ENCODE measurements at regions not wholly inside any gene's neighbourhood (a gene's known extent, or its start where the extent isn't known, plus 50 kb on each side); places are given as distances from the start of the nearest gene placed in this dataset.

DNA sequence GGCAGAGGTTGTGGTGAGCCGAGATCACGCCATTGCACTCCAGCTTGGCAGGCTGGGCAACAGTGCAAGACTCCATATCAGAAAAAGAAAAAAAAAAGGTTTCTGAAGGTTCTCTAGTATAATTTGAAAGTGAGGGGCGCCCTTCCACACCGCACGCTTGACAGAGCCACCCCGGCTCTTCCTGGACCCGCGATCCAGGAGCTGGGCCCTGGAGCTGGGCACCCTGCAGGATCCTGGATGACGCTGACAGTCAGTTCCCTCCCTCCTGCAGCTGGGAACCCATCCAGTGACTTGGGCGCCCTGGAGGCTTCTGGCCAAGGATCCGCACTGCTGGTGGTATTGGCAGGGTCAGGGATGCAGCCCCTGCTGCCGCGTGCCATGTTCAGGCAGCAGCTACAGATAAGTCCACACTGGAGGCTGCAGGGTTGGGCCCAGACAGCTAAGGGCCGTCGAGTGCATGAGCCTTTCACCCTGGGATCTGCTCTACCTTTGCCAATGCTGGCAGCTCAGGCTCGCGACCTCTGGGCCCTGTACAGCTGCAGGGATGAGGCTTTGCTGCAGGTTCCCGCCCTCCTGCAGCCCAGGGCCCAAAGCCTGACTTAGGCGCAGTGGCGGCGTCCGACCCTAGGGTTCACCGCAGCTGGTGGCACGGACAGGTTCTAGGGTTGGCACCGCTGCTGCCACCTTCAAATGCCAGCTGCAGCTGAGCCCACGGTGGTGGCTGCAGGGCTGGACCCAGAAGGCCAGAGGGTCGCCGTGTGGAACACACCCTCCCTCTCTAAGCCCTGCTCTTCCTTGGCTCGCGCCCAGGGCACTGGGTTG lies 110.2 kb downstream of the OR13A1 start:
- FAIRE-seq (no peak), DNase-seq (ENCODE audit: low read depth, low spot score) (no peak)
- BruUV-seq (replicated peaks), result no TSS peak
- dilution Hi-C loops (cut with MboI; ENCODE audit: extremely low pct_ligation_motif_present, low sequenced_read_pairs), result no loop called here
- no peaks in the 10 kb centered on the region for H3K9me3 ChIP-seq (replicated peaks; ENCODE audit: control insufficient read depth, insufficient read depth, low read length)
- no peaks in the 10 kb centered on the region for H3K27me3 ChIP-seq (ENCODE audit: control insufficient read depth in 2 of 2, insufficient read depth in 2 of 2, low read length in 2 of 2)
- no peak overlapping the region for H3K4me2 ChIP-seq (ENCODE audit: insufficient read depth, low read length)
- TF ChIP-seq, protein P1, sequence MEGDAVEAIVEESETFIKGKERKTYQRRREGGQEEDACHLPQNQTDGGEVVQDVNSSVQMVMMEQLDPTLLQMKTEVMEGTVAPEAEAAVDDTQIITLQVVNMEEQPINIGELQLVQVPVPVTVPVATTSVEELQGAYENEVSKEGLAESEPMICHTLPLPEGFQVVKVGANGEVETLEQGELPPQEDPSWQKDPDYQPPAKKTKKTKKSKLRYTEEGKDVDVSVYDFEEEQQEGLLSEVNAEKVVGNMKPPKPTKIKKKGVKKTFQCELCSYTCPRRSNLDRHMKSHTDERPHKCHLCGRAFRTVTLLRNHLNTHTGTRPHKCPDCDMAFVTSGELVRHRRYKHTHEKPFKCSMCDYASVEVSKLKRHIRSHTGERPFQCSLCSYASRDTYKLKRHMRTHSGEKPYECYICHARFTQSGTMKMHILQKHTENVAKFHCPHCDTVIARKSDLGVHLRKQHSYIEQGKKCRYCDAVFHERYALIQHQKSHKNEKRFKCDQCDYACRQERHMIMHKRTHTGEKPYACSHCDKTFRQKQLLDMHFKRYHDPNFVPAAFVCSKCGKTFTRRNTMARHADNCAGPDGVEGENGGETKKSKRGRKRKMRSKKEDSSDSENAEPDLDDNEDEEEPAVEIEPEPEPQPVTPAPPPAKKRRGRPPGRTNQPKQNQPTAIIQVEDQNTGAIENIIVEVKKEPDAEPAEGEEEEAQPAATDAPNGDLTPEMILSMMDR (IDR thresholded peaks at IDR 0.05; ENCODE audit: extremely low read depth in 1 of 2, insufficient read depth in 1 of 2, low read depth in 1 of 2, low read length in 2 of 2), result no peak
- TF ChIP-seq MYC (IDR thresholded peaks at IDR 0.05; ENCODE audit: low read depth, low read length) (no peak), GATA2 (IDR thresholded peaks at IDR 0.05; ENCODE audit: insufficient read depth, insufficient read length, low read depth, low read length) (no peak), POLR2A (IDR thresholded peaks at IDR 0.05; ENCODE audit: low read depth, low read length) (no peak), JUN (IDR thresholded peaks at IDR 0.05; ENCODE audit: borderline replicate concordance, insufficient read depth, insufficient read length, low read depth) (no peak), EZH2 (IDR thresholded peaks at IDR 0.05; ENCODE audit: borderline replicate concordance, low read depth, low read length, severe bottlenecking) (no peak), POLR2AphosphoS5 (IDR thresholded peaks at IDR 0.05; ENCODE audit: insufficient read depth, low read depth, low read length) (no peak), FOS (IDR thresholded peaks at IDR 0.05; ENCODE audit: borderline replicate concordance, insufficient read depth, low read length) (no peak)
- TF ChIP-seq, protein P2, sequence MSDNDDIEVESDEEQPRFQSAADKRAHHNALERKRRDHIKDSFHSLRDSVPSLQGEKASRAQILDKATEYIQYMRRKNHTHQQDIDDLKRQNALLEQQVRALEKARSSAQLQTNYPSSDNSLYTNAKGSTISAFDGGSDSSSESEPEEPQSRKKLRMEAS (IDR thresholded peaks at IDR 0.05; ENCODE audit: insufficient read depth, insufficient read length), result no peak
- H3K36me3 ChIP-seq (ENCODE audit: control insufficient read depth in 2 of 2, extremely low read depth in 1 of 2, insufficient read depth in 2 of 2, low read length in 2 of 2), result no peaks in the 10 kb centered on the region
- no peaks in the 10 kb centered on the region for H3K79me2 ChIP-seq (ENCODE audit: control insufficient read depth, insufficient read depth, low read length)
- intact Hi-C loops (cut with micrococcal nuclease), result no loop called here
- H3K4me3 ChIP-seq (replicated peaks in 1 of 3; ENCODE audit: insufficient read depth in 1 of 3, low read depth in 1 of 3, low read length in 3 of 3), result no peak overlapping the region
- H3K27ac ChIP-seq (ENCODE audit: insufficient read depth, low read depth, low read length), result no peak overlapping the region
- POLR2A ChIA-PET, result no interaction called here
- H2AFZ ChIP-seq (ENCODE audit: low read depth, low read length), result no peak overlapping the region
- no peaks in the 10 kb centered on the region for H3K9me1 ChIP-seq (replicated peaks; ENCODE audit: control insufficient read depth, extremely low read depth, insufficient read depth, low read length)
- no peaks in the 10 kb centered on the region for H3K4me1 ChIP-seq (ENCODE audit: control insufficient read depth, extremely low read depth, insufficient read depth, low read length)
- no peaks in the 10 kb centered on the region for H4K20me1 ChIP-seq (replicated peaks; ENCODE audit: control insufficient read depth, extremely low read depth, insufficient read depth, low read length)
- H3K9ac ChIP-seq (replicated peaks; ENCODE audit: extremely low read depth, insufficient read depth, low read length), result no peak overlapping the region
- CTCF ChIA-PET, result interaction anchor here (1.8 kb wide), 1 partner anchor 15 kb away, joined by 4 read pairs; no protein-coding TSS in a partner anchor
